AG04450 (cell line): ENCODE measurements at regions not wholly inside any gene's neighbourhood (a gene's known extent, or its start where the extent isn't known, plus 50 kb on each side); places are given as distances from the start of the nearest gene placed in this dataset.

Experiments
- CTCF ChIA-PET: fragments of 300-600, 350-600 bp; formaldehyde crosslinking; extraction: SDS; loops from one replicate; lab custom pipeline; 2022; ENCODE audit warnings: antibody characterized with exemption, inconsistent platforms; lab: Charles Lee
- POLR2A ChIA-PET: fragments of 350-600 bp; formaldehyde crosslinking; extraction: SDS; loops from one replicate; lab custom pipeline; 2021; ENCODE audit warnings: antibody characterized with exemption, inconsistent platforms; lab: Yijun Ruan, JAX
- DNase-seq: peaks from one replicate; pipeline ENCODE4 v3.0.0-alpha.2; 2011; ENCODE audit warnings: low read depth, low spot score
- H3K27ac ChIP-seq: one replicate; pipeline ENCODE4 v1.5.1; 2012; ENCODE audit warnings: low read depth, low read length, control low read depth
- H3K27me3 ChIP-seq: one replicate; pipeline ENCODE4 v1.6.0; 2012; ENCODE audit warnings: low read length; ENCODE audit not compliant: control insufficient read depth, insufficient read depth
- H3K4me3 ChIP-seq: 2 replicates; pipeline ENCODE4 v1.5.1; 2011; ENCODE audit warnings: mild to moderate bottlenecking, low read depth, low read length, control low read depth
- H3K9me3 ChIP-seq: 2 replicates; pipeline ENCODE4 v1.5.1; 2012; ENCODE audit warnings: low read length; ENCODE audit not compliant: control insufficient read depth, insufficient read depth
- TF ChIP-seq, protein P1 (sequence below): IDR thresholded peaks from 2 replicates; pipeline ENCODE4 v1.5.1; 2011; ENCODE audit warnings: low read depth, low read length, control low read depth, inconsistent platforms

DNA sequence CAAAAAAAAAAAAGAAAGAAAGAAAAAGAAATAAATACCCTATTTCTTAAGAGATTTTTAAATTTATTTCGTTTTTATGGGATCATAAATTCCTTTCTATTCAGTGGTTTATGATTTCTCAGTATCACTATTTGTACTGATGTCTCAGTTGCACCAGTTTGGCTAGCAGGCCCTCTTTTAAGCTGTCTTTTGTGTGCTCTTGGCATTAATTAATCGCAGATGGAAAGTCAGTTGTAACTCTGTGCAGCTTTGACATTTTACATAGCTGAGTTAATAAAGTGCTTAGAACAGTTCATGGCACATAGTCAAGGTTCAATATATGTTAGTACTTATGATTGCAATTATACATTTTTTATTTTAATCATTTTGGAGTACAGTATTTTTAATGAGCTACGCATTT lies 123.7 kb upstream of the NUDT6 start:
- no peak overlapping the region for H3K27ac ChIP-seq
- TF ChIP-seq, protein P1, sequence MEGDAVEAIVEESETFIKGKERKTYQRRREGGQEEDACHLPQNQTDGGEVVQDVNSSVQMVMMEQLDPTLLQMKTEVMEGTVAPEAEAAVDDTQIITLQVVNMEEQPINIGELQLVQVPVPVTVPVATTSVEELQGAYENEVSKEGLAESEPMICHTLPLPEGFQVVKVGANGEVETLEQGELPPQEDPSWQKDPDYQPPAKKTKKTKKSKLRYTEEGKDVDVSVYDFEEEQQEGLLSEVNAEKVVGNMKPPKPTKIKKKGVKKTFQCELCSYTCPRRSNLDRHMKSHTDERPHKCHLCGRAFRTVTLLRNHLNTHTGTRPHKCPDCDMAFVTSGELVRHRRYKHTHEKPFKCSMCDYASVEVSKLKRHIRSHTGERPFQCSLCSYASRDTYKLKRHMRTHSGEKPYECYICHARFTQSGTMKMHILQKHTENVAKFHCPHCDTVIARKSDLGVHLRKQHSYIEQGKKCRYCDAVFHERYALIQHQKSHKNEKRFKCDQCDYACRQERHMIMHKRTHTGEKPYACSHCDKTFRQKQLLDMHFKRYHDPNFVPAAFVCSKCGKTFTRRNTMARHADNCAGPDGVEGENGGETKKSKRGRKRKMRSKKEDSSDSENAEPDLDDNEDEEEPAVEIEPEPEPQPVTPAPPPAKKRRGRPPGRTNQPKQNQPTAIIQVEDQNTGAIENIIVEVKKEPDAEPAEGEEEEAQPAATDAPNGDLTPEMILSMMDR = no peak
- no peaks in the 10 kb centered on the region for H3K27me3 ChIP-seq
- peaks cover 8% of the 10 kb centered on the region; the same call in 1 of the 2 replicates for H3K9me3 ChIP-seq
- no peak for DNase-seq
- ChIA-PET CTCF (no interaction called here), POLR2A (no interaction called here)
- no peak overlapping the region for H3K4me3 ChIP-seq

DNA sequence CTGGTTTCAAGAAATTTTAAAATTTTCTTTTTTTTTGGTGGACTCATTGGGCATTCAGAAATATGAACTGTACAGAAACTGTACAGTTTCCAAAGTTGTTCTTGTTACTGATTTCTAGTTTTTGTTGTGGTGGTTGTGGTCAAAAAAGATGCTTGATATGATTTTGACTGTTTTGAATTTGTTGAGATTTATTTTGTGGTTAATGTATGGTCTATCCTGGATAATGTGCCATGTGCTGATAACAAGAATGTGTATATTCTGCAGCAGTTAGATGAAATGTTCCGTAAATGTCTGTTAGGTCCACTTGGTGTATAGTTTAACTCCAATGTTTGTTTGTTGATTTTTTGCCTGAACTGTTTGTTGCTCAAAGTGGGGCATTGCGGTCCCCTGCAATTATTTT lies 127.6 kb upstream of the NUDT6 start:
- POLR2A ChIA-PET = no interaction called here
- peaks cover 8% of the 10 kb centered on the region; the same call in 1 of the 2 replicates for H3K9me3 ChIP-seq
- H3K4me3 ChIP-seq = no peak overlapping the region
- no peak for DNase-seq
- H3K27ac ChIP-seq = no peak overlapping the region
- no peaks in the 10 kb centered on the region for H3K27me3 ChIP-seq
- TF ChIP-seq, protein P1 = no peak
- CTCF ChIA-PET = no interaction called here

DNA sequence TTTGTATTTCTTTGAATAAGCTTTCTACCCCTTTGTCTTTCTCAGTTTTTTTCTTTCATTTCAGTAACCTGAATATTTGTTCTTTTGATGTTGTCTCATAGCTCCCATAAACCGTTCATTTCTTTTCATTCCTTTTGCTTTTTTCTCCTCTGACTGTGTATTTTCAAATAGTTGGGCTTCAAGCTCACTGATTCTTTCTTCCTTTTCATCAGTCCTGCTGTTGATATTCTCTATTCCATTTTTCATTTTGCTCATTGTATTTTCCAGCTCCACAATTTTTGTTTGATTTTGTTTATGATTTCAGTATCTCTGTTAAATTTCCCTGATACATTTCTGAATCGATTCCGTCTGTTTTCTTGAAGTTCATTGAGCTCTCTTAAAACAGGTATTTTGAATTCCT lies 129.6 kb upstream of the NUDT6 start:
- CTCF ChIA-PET = no interaction called here

DNA sequence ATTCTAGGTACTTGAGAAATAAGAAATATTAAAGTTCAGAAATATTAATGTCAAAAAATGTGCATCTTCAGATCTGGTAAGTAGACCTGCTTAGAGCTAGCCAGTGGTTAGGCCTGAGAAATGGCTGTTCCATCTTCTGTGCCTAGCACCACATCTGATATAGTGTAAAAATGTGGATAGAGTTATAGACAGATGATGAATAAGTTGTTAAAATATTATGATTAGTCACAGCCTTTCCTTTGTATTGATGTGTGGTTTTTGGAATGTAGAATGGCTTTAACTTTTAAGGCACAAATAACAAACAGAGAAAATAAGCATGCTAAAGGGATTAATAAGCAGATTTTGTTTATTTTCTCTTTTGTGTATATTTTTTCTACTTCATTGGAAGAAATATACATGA lies 133.5 kb upstream of the NUDT6 start:
- POLR2A ChIA-PET = no interaction called here
- CTCF ChIA-PET = no interaction called here
- Histone ChIP-seq H3K27me3 (no peaks in the 10 kb centered on the region), H3K27ac (no peak overlapping the region), H3K9me3 (peaks cover 7% of the 10 kb centered on the region), H3K4me3 (no peak overlapping the region)
- DNase-seq = no peak
- TF ChIP-seq, protein P1 = no peak

More for the DNA sequence above, 129.6 kb upstream of the NUDT6 start:
- TF ChIP-seq, protein P1 = no peak
- Histone ChIP-seq H3K9me3 (peaks cover 8% of the 10 kb centered on the region; the same call in 1 of the 2 replicates), H3K27me3 (no peaks in the 10 kb centered on the region), H3K4me3 (no peak overlapping the region), H3K27ac (no peak overlapping the region)
- POLR2A ChIA-PET = no interaction called here
- DNase-seq = no peak

DNA sequence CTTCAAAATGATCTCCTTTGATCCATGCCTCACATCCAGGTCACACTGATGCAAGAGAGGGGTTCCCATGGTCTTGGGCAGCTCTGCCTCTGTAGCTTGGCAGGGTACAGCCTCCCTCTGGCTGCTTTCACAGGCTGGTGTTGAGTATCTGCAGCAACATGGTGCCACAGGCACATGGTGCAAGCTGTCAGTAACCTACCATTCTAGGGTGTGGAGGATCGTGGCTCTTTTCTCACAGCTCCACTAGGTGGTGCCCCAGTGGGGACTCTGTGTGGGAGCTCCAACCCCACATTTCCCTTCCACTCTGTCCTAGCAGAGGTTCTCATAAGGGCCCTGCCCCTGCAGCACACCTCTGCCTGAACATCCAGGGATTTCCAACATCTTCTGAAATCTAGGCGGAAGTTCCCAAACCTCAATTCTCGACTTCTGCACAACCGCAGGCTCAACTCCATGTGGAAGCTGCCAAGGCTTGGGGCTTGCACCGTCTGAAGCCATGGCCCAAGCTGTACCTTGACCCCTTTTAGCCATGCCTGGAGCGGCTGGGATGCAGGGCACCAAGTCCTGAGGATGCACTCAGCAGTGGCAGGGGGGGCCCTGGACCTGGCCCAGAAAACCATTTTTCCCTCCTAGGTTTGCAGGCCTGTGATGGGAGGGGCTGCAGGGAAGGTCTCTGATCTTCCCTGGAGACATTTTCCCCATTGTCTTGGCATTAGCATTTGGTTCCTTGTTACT lies 137.8 kb upstream of the NUDT6 start:
- H3K27ac ChIP-seq = no peak overlapping the region
- ChIA-PET POLR2A (no interaction called here), CTCF (interaction anchor here (0.8 kb wide), 1 partner anchor 28 kb away, joined by 3 read pairs; no protein-coding TSS in a partner anchor)
- peaks cover 2% of the 10 kb centered on the region; the same call in 1 of the 2 replicates for H3K9me3 ChIP-seq
- TF ChIP-seq, protein P1 = no peak
- H3K4me3 ChIP-seq = no peak overlapping the region
- no peak for DNase-seq
- no peaks in the 10 kb centered on the region for H3K27me3 ChIP-seq
